GM12874 (cell line): ENCODE measurements at regions not wholly inside any gene's neighbourhood (a gene's known extent, or its start where the extent isn't known, plus 50 kb on each side); places are given as distances from the start of the nearest gene placed in this dataset.

Experiments
- TF ChIP-seq, protein P1 (sequence below): IDR thresholded peaks from 2 replicates; pipeline ENCODE4 v1.5.1; 2011; ENCODE audit warnings: low read depth, mild to moderate bottlenecking, control low read depth, low read length, moderate library complexity; ENCODE audit not compliant: insufficient read depth

- TF ChIP-seq, protein P1, sequence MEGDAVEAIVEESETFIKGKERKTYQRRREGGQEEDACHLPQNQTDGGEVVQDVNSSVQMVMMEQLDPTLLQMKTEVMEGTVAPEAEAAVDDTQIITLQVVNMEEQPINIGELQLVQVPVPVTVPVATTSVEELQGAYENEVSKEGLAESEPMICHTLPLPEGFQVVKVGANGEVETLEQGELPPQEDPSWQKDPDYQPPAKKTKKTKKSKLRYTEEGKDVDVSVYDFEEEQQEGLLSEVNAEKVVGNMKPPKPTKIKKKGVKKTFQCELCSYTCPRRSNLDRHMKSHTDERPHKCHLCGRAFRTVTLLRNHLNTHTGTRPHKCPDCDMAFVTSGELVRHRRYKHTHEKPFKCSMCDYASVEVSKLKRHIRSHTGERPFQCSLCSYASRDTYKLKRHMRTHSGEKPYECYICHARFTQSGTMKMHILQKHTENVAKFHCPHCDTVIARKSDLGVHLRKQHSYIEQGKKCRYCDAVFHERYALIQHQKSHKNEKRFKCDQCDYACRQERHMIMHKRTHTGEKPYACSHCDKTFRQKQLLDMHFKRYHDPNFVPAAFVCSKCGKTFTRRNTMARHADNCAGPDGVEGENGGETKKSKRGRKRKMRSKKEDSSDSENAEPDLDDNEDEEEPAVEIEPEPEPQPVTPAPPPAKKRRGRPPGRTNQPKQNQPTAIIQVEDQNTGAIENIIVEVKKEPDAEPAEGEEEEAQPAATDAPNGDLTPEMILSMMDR, result no peak
Measured at GRCh38 chr5:5857396-5857795, 434.9 kb downstream of the ICE1 start.

GRCh38 chr5:5854087-5854486 lies 431.6 kb downstream of the ICE1 start:
- TF ChIP-seq, protein P1, result no peak

- TF ChIP-seq, protein P1, result no peak
Measured at GRCh38 chr5:5838493-5838892, 416.0 kb downstream of the ICE1 start.

DNA sequence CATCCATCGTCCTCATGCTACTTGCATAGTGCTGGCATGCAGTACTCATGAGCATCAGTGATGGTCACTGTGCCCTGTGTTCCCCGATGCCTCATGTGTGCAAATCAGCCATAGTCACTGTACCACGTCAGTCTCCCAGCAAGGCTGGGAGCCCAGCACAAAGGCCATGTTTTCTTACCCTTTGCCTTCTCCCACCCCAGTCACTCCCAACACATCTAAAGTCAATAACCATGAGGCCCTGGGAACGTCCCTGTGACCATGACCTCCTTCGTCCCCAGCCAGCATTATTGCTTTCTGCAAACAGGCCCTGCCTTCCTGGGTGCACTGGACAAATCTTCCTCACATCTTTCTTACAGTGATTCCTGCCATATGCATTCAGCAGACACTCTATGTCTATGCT lies 406.1 kb downstream of the ICE1 start:
- TF ChIP-seq, protein P1, result no peak

GRCh38 chr5:5826911-5827310 lies 404.4 kb downstream of the ICE1 start:
- TF ChIP-seq, protein P1, result no peak

- TF ChIP-seq, protein P1, result no peak
Measured at GRCh38 chr5:5822729-5823257, 400.3 kb downstream of the ICE1 start.

DNA sequence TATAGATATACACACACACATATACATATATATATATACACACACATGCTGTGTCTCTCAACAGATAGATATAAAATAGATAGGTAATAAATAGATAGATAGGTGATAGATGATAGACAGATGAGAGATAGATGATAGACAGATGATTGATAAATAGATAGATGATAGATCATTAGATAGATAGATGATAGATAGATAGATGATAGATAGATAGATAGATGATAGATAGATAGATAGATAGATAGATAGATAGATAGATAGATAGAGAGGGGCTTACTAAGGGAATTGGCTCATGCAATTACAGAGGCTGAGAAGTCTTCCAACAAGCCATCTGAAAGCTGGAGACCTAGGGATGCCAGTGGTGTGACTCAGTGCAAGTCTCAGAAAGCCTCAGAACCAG lies 394.5 kb downstream of the ICE1 start:
- TF ChIP-seq, protein P1, result no peak
